LNCaP clone FGC (cell line): ENCODE measurements at regions not wholly inside any gene's neighbourhood (a gene's known extent, or its start where the extent isn't known, plus 50 kb on each side); places are given as distances from the start of the nearest gene placed in this dataset.

ENCODE experiments used
- DNase-seq: peaks from one replicate; pipeline ENCODE4 v3.0.0-alpha.2; 2011; ENCODE audit warnings: low read depth
- H3K4me3 ChIP-seq: 2 replicates; pipeline ENCODE4 v1.5.1; 2011; ENCODE audit warnings: mild to moderate bottlenecking, low read depth, low read length, control low read depth
- TF ChIP-seq, protein P1 (sequence below): IDR thresholded peaks from 2 replicates; pipeline ENCODE4 v1.5.1; 2012; ENCODE audit warnings: mild to moderate bottlenecking; ENCODE audit not compliant: control insufficient read depth, insufficient read depth; ENCODE audit errors: extremely low read depth

DNA sequence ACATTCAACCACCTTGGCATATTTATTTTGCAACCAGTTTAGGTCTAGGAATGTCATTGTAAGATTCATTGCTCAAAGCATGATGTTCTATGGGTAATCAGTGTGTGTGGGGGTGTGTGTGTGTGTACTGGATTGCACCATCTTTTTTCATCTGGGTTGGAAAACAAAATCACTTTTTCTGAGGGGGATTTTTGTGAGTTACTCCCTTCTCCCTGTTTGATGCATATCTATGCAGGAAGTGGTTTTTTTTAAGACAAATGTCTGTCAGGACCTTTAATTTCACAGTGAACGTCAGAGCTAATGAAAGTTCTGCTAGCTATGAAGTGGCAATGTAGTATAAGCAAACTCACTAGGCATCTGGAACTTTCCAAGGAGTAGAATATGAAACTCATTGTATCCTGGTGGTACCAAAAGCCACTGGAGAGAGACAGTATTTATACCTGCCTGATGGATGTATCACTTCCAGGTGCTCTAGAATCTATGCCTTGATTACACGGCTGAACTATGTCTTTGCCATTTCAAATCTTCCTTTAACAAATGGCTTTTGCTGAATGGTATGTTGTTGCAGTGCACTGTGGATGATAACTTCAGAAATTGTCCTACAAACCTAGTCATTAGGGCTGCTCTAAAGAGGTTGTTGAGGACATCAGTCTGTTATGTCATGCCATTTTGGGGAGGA lies 101.5 kb downstream of the TMSB4Y start:
- TF ChIP-seq, protein P1, sequence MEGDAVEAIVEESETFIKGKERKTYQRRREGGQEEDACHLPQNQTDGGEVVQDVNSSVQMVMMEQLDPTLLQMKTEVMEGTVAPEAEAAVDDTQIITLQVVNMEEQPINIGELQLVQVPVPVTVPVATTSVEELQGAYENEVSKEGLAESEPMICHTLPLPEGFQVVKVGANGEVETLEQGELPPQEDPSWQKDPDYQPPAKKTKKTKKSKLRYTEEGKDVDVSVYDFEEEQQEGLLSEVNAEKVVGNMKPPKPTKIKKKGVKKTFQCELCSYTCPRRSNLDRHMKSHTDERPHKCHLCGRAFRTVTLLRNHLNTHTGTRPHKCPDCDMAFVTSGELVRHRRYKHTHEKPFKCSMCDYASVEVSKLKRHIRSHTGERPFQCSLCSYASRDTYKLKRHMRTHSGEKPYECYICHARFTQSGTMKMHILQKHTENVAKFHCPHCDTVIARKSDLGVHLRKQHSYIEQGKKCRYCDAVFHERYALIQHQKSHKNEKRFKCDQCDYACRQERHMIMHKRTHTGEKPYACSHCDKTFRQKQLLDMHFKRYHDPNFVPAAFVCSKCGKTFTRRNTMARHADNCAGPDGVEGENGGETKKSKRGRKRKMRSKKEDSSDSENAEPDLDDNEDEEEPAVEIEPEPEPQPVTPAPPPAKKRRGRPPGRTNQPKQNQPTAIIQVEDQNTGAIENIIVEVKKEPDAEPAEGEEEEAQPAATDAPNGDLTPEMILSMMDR: no peak
- DNase-seq: no peak
- H3K4me3 ChIP-seq: no peak overlapping the region

DNA sequence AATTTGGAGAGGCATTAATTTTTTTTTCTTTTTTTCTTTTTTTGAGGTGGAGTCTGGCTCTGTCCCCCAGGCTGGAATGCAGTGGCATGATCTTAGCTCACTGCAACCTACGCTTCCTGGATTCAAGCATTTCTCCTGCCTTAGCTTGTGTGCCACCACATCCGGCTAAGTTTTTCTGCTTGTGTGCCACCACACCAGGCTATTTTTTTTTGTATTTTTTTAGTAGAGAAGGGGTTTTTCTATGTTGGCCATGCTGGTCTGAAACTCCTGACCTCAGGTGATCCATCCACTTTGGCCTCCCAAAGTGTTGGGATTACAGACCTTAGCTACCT lies 102.0 kb downstream of the TMSB4Y start:
- no peak overlapping the region for H3K4me3 ChIP-seq
- no peak for DNase-seq
- TF ChIP-seq, protein P1: no peak

DNA sequence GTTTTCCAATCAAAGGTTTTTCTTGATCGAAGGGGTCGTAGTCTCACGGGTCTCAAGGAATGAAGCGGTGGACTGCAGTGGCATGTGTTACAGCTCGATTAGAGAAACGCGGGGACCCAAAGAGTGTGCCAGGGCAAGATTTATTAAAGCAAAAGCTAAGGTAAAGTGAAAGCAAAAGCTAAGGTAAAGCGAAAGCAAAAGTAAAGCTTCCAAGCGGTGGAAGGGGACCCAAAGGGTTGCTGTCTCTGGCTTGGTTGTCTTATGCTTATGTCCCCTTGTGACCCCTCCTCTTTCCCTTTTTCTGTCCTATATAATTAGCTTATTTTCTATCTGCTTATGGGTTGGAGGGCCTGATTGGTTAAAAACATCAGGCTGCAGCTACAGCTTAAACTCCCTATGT lies 126.4 kb downstream of the TMSB4Y start:
- TF ChIP-seq, protein P1: no peak
- no peak for DNase-seq
- peak overlapping the region; percentile 37 for H3K4me3 ChIP-seq

DNA sequence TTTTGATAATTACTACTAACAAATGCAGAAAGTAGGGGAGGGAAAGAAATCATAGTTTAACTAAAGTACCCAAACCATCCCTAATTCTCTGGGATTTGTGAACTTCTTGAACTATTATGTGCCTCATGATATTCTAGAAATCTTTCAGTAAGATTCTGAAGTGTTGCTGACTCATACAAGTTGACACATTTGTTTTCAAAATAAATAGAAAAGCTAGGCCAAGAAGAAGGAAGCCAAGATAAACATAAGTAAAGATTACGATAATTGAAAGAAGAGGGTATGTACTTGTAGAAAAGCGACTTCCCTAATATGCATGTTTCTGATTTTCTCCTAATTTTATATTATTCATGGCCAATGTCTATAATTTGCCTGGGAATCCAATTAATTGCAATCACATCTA lies 140.7 kb downstream of the TMSB4Y start:
- H3K4me3 ChIP-seq: no peak overlapping the region
- TF ChIP-seq, protein P1: no peak
- no peak for DNase-seq

DNA sequence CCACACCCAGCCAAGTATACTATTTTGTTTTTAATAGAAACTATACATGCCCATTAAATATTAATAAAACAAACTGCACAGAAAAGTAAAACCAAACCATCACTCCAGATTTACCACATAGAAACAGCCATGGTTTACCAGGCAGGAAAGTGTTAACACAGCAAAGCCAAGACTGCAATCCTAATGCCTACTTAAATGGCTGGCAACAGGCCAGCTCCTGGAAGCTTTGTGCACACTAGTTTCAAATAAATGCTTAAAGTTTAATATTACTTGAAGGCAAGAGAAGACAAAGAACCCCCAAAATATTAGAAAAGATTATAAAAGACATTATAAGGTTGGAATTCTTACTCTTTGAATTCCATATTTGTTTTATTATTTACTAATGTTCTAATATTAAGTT lies 141.0 kb downstream of the VCY start:
- H3K4me3 ChIP-seq: no peak overlapping the region
- no peak for DNase-seq

DNA sequence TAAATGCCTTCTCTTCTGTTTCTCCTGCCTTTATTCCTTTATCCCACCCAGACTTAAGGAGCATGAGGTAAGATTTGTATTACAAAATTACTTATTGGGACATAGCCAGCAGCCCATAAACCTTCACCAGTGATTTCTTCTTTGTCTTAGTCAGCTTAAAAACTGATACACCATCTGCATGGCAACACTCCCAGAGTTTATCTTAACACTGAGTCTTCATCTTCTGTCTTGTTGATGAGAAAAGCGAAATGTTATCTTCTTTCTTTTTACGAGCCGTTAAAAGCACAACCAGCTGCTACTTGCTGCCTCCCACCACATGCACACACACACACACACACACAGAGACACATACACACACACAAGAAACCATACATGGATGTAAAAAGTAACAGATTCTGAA lies 116.7 kb downstream of the VCY start:
- TF ChIP-seq, protein P1: no peak
- H3K4me3 ChIP-seq: no peak overlapping the region
- no peak for DNase-seq

More for the DNA sequence above, 141.0 kb downstream of the VCY start:
- TF ChIP-seq, protein P1: no peak

DNA sequence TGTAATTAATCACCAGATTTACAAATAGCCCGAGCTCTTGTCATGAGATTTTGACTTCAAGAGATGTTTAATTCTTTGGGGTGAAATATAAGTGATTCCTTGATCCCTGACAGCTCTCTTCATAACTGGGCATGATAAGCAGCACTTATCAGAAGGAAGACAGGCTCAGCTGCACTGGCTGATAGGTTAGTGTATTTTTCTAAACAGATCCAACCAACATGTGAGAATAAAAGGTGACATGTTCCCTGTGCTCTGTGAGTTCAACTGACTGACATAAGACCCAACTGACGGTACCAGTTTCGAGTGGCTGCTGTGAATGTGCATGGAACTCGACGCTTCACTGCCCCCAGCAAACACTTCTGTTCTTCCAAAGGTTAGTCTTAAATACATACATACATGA lies 114.8 kb downstream of the VCY start:
- no peak for DNase-seq
- no peak overlapping the region for H3K4me3 ChIP-seq
- TF ChIP-seq, protein P1: no peak
